ENCODE measurements at regions not wholly inside any gene's neighbourhood (a gene's known extent, or its start where the extent isn't known, plus 50 kb on each side); places are given as distances from the start of the nearest gene placed in this dataset.

DNA sequence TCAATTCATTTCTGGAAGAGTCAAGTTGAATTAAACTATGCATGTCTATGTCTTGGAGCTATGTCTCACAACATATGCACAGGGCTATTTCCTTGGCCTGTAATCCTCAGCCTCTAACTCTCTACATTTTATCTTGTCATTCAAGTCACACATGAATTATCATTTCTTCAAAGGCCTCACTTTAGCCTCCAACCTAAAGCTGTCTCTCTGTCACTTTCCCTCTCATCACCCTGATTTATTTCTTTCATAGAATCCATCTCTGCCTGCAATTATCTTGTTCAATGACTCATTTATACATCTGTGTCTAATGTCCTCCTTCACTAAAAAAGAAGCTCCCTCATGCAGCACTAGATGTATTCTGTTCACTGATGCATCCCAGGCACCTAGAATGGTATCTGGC is 614.2 kb upstream of the REG3G start:
- H3K9me3 Mint-ChIP-seq: peaks cover 26% of the 10 kb centered on the region
- TF ChIP-seq, protein P1, sequence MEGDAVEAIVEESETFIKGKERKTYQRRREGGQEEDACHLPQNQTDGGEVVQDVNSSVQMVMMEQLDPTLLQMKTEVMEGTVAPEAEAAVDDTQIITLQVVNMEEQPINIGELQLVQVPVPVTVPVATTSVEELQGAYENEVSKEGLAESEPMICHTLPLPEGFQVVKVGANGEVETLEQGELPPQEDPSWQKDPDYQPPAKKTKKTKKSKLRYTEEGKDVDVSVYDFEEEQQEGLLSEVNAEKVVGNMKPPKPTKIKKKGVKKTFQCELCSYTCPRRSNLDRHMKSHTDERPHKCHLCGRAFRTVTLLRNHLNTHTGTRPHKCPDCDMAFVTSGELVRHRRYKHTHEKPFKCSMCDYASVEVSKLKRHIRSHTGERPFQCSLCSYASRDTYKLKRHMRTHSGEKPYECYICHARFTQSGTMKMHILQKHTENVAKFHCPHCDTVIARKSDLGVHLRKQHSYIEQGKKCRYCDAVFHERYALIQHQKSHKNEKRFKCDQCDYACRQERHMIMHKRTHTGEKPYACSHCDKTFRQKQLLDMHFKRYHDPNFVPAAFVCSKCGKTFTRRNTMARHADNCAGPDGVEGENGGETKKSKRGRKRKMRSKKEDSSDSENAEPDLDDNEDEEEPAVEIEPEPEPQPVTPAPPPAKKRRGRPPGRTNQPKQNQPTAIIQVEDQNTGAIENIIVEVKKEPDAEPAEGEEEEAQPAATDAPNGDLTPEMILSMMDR (IDR thresholded peaks at IDR 0.05): no peak
- H3K36me3 Mint-ChIP-seq (ENCODE audit: low read depth): no peaks in the 10 kb centered on the region
- DNase-seq: no peak
- H3K4me3 Mint-ChIP-seq: no peak overlapping the region
- no peak overlapping the region for H3K27ac Mint-ChIP-seq
- no peaks in the 10 kb centered on the region for H3K27me3 Mint-ChIP-seq (ENCODE audit: insufficient read depth)
- H3K4me1 Mint-ChIP-seq (ENCODE audit: low read depth): no peaks in the 10 kb centered on the region

DNA sequence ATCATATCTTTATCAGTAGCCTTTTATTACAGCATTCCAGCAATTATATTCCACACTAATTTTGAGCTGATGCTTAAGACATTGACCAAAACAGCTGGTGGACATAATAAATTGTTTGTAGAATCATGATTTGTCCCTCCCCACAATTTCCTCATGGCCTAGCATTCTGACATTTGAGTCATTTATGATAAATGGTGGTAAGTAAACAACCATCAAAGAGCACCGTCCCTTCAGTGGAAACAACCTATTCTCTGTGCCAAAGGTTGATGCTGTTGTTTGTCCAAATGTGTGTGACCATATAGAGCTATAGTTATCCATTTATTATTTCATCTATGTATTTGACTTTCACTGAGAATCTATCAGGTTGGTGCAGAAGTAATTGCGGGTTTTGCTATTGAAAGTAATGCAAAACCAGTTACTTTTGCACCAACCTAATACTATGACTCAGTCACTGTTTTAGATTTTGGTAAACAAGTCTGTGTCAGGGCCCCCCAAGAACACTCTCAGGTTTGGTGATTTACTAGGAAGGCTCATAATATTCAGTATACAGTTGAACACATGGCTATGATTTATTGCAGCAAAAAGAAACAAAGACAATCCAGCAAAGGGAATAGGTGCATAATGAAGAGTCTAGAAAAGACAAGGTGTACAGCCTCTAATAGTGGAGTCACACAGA is 608.7 kb upstream of the REG3G start:
- Mint-ChIP-seq H3K4me1 (ENCODE audit: low read depth) (no peaks in the 10 kb centered on the region), H3K4me3 (no peak overlapping the region), H3K9me3 (peaks cover 13% of the 10 kb centered on the region; the same call in 1 of the 2 replicates), H3K27me3 (ENCODE audit: insufficient read depth) (no peaks in the 10 kb centered on the region), H3K36me3 (ENCODE audit: low read depth) (no peaks in the 10 kb centered on the region), H3K27ac (no peak overlapping the region)
- no peak for DNase-seq
- TF ChIP-seq, protein P1 (IDR thresholded peaks at IDR 0.05): no peak

DNA sequence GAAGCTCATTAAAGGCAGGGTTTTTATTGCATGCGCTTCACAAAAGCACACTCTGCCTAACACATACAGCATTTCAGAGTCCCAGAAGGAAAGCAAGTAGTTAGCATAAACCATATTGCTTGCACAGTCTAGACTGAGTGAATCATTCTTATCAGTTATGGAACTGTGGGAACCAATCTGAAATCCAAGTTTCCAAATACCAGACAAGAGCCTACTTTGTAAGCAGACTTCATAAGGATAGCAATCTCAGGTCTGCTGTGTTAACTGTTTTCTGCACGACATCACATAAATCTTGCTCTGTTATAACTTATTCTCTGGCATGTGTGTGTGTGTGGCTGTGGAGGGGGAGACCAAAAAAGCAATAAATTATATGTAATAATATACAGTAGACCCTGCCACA is 608.1 kb upstream of the REG3G start:
- Mint-ChIP-seq H3K9me3 (peaks cover 15% of the 10 kb centered on the region), H3K4me3 (no peak overlapping the region), H3K4me1 (ENCODE audit: low read depth) (no peaks in the 10 kb centered on the region), H3K27ac (no peak overlapping the region), H3K27me3 (ENCODE audit: insufficient read depth) (peaks cover 1% of the 10 kb centered on the region; the same call in 1 of the 2 replicates), H3K36me3 (ENCODE audit: low read depth) (no peaks in the 10 kb centered on the region)
- DNase-seq: no peak
- TF ChIP-seq, protein P1 (IDR thresholded peaks at IDR 0.05): no peak

DNA sequence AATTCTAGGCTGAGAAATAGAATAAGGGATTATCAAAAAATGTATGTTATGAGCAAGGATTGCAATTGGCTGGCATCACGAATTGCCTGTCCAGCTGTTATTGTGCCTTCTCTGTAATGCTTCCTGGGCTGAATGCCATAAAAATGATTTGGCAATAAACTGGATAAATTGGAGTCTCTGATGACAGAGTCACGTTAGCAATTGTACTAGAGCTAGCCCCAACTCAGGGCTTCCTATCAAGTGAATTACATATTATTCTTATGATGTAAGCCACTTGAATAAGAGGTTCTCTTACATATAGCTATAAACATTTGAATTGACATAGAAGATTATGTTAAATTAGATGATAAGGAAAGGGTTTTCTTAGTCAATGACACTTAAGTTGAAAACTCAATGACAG is 607.5 kb upstream of the REG3G start:
- DNase-seq: no peak
- peaks cover 2% of the 10 kb centered on the region; the same call in 1 of the 2 replicates for H3K27me3 Mint-ChIP-seq (ENCODE audit: insufficient read depth)
- TF ChIP-seq, protein P1 (IDR thresholded peaks at IDR 0.05): no peak
- no peak overlapping the region for H3K27ac Mint-ChIP-seq
- H3K4me1 Mint-ChIP-seq (ENCODE audit: low read depth): no peaks in the 10 kb centered on the region
- peaks cover 16% of the 10 kb centered on the region for H3K9me3 Mint-ChIP-seq
- H3K4me3 Mint-ChIP-seq: no peak overlapping the region
- no peaks in the 10 kb centered on the region for H3K36me3 Mint-ChIP-seq (ENCODE audit: low read depth)

DNA sequence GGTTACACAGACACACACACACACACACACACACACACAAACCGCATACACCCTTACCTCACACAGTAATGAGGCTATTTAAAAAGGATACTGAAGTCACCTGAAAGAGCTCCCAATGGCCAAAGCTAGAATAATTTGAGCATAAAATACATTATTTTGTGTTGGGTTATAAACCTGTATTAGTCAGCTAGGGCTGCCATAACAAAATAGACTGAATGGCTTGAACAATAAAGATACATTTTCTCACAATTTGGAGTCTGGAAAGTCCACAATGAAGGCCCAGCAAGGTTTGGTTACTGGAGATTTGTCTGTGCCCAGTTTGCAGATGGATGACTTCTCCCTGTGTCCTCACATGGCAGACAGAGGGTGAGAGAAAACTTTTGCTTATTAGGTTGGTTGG is 605.4 kb upstream of the REG3G start:
- TF ChIP-seq, protein P1 (IDR thresholded peaks at IDR 0.05): no peak
- Mint-ChIP-seq H3K27ac (no peak overlapping the region), H3K4me3 (no peak overlapping the region), H3K27me3 (ENCODE audit: insufficient read depth) (peaks cover 2% of the 10 kb centered on the region; the same call in 1 of the 2 replicates), H3K4me1 (ENCODE audit: low read depth) (no peaks in the 10 kb centered on the region), H3K9me3 (peaks cover 21% of the 10 kb centered on the region), H3K36me3 (ENCODE audit: low read depth) (no peaks in the 10 kb centered on the region)
- no peak for DNase-seq

All from HFFc6 (cell line).